Neural cell (in vitro differentiated cells): ENCODE measurements at regions not wholly inside any gene's neighbourhood (a gene's known extent, or its start where the extent isn't known, plus 50 kb on each side); places are given as distances from the start of the nearest gene placed in this dataset.

Experiments used
- EP300 ChIP-seq: fragments of 450-650 bp; conservative IDR thresholded peaks from 2 replicates; pipeline ENCODE4 v1.6.1; 2014; ENCODE audit warnings: antibody characterized with exemption, mild to moderate bottlenecking, moderate library complexity; ENCODE audit not compliant: poor library complexity, severe bottlenecking
- EZH2 ChIP-seq: fragments of 200-600, 300-800 bp; shearing (Covaris generic), sonication (generic); IDR thresholded peaks from 2 replicates; pipeline ENCODE4 v1.6.1; 2014; ENCODE audit warnings: antibody characterized with exemption, low read length, borderline replicate concordance, mild to moderate bottlenecking; ENCODE audit not compliant: insufficient read depth, poor library complexity, severe bottlenecking
- POLR2AphosphoS5 ChIP-seq: IDR thresholded peaks from 2 replicates; pipeline ENCODE4 v1.6.1; 2012
- RAD21 ChIP-seq: fragments of 450-650 bp; conservative IDR thresholded peaks from 2 replicates; pipeline ENCODE4 v1.6.1; 2014; ENCODE audit warnings: antibody characterized with exemption, mild to moderate bottlenecking, moderate library complexity
- SMC3 ChIP-seq: fragments of 450-650 bp; conservative IDR thresholded peaks from 2 replicates; pipeline ENCODE4 v1.6.1; 2014; ENCODE audit warnings: antibody characterized with exemption, mild to moderate bottlenecking, moderate library complexity; ENCODE audit not compliant: poor library complexity
- TAF1 ChIP-seq: IDR thresholded peaks from 2 replicates; pipeline ENCODE4 v1.6.1; 2012; ENCODE audit warnings: low read depth
- TF ChIP-seq, protein P1 (sequence below): fragments of 450-650 bp; IDR thresholded peaks from 2 replicates; pipeline ENCODE4 v1.5.1; 2014; ENCODE audit warnings: antibody characterized with exemption, mild to moderate bottlenecking, moderate library complexity; ENCODE audit not compliant: poor library complexity, severe bottlenecking
- TF ChIP-seq, protein P2 (sequence below): IDR thresholded peaks from 2 replicates; pipeline ENCODE4 v1.6.1; 2012; ENCODE audit warnings: borderline replicate concordance

DNA sequence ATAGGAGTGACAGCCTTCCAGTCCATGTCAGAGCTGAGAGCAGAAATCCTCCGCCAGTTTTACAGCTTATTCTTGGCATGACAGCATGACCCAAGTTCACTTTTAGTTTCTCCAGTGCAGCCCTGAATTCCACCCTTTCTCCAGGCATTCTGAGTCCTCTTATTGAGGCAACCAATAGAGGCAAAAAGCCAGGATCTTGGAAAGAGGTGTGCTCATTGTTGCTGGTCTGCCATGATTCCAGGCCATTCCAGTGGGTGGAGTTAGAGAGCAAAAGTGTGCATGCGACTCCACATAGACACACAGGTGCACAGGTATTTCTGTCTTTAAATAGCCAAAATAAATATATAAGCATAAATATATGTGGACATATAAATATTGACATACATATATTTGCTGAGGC is 224.7 kb upstream of the ADARB2 start:
- TF ChIP-seq EP300 (no peak), POLR2AphosphoS5 (no peak), RAD21 (no peak), TAF1 (no peak), EZH2 (no peak), SMC3 (no peak)
- TF ChIP-seq, protein P1, sequence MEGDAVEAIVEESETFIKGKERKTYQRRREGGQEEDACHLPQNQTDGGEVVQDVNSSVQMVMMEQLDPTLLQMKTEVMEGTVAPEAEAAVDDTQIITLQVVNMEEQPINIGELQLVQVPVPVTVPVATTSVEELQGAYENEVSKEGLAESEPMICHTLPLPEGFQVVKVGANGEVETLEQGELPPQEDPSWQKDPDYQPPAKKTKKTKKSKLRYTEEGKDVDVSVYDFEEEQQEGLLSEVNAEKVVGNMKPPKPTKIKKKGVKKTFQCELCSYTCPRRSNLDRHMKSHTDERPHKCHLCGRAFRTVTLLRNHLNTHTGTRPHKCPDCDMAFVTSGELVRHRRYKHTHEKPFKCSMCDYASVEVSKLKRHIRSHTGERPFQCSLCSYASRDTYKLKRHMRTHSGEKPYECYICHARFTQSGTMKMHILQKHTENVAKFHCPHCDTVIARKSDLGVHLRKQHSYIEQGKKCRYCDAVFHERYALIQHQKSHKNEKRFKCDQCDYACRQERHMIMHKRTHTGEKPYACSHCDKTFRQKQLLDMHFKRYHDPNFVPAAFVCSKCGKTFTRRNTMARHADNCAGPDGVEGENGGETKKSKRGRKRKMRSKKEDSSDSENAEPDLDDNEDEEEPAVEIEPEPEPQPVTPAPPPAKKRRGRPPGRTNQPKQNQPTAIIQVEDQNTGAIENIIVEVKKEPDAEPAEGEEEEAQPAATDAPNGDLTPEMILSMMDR, result no peak
- TF ChIP-seq, protein P2, sequence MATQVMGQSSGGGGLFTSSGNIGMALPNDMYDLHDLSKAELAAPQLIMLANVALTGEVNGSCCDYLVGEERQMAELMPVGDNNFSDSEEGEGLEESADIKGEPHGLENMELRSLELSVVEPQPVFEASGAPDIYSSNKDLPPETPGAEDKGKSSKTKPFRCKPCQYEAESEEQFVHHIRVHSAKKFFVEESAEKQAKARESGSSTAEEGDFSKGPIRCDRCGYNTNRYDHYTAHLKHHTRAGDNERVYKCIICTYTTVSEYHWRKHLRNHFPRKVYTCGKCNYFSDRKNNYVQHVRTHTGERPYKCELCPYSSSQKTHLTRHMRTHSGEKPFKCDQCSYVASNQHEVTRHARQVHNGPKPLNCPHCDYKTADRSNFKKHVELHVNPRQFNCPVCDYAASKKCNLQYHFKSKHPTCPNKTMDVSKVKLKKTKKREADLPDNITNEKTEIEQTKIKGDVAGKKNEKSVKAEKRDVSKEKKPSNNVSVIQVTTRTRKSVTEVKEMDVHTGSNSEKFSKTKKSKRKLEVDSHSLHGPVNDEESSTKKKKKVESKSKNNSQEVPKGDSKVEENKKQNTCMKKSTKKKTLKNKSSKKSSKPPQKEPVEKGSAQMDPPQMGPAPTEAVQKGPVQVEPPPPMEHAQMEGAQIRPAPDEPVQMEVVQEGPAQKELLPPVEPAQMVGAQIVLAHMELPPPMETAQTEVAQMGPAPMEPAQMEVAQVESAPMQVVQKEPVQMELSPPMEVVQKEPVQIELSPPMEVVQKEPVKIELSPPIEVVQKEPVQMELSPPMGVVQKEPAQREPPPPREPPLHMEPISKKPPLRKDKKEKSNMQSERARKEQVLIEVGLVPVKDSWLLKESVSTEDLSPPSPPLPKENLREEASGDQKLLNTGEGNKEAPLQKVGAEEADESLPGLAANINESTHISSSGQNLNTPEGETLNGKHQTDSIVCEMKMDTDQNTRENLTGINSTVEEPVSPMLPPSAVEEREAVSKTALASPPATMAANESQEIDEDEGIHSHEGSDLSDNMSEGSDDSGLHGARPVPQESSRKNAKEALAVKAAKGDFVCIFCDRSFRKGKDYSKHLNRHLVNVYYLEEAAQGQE, result no peak
